MCF 10A (cell line): ENCODE measurements at regions not wholly inside any gene's neighbourhood (a gene's known extent, or its start where the extent isn't known, plus 50 kb on each side); places are given as distances from the start of the nearest gene placed in this dataset.
A peak's percentile ranks its signal among the peaks of the same experiment; 100 is the strongest.

Experiments used
- BruUV-seq: library from RNA; stranded (reverse); fragments of 400-500 nt; replicated peaks from 2 replicates; lab custom pipeline; 2021; lab: Mats Ljungman, UMichigan
- CTCF ChIA-PET: fragments of 300-600 bp; sonication (Branson Sonifier 250); formaldehyde crosslinking; extraction: SDS; loops from one replicate; lab custom pipeline; 2021; ENCODE audit warnings: antibody characterized with exemption, inconsistent platforms; lab: Yijun Ruan, JAX
- POLR2A ChIA-PET: fragments of 300-600, 350-650 bp; sonication (Branson Sonifier 250); formaldehyde crosslinking; extraction: SDS; loops from one replicate; lab custom pipeline; 2020; ENCODE audit warnings: antibody characterized with exemption, inconsistent platforms; lab: Yijun Ruan, JAX
- DNase-seq: peaks from one replicate; pipeline ENCODE4 v3.0.0-alpha.2; 2018; ENCODE audit not compliant: unreplicated experiment
- H3K27ac Mint-ChIP-seq: one replicate; pipeline ENCODE4 v1.8.0; 2022; ENCODE audit warnings: mild to moderate bottlenecking, low read depth, mixed read lengths; ENCODE audit not compliant: unreplicated experiment
- H3K27me3 Mint-ChIP-seq: one replicate; pipeline ENCODE4 v1.8.0; 2022; ENCODE audit warnings: mixed read lengths; ENCODE audit not compliant: insufficient read depth, unreplicated experiment
- H3K36me3 Mint-ChIP-seq: one replicate; pipeline ENCODE4 v1.8.0; 2022; ENCODE audit warnings: mild to moderate bottlenecking, moderate library complexity, mixed read lengths; ENCODE audit not compliant: insufficient read depth, unreplicated experiment
- H3K4me1 Mint-ChIP-seq: one replicate; pipeline ENCODE4 v1.8.0; 2022; ENCODE audit warnings: mixed read lengths; ENCODE audit not compliant: insufficient read depth, unreplicated experiment
- H3K4me3 Mint-ChIP-seq: one replicate; pipeline ENCODE4 v1.8.0; 2022; ENCODE audit warnings: mild to moderate bottlenecking, moderate library complexity, mixed read lengths; ENCODE audit not compliant: unreplicated experiment
- H3K9me3 Mint-ChIP-seq: one replicate; pipeline ENCODE4 v1.8.0; 2022; ENCODE audit warnings: mixed read lengths; ENCODE audit not compliant: unreplicated experiment
- intact Hi-C: fragments of 100-400 bp; cut with micrococcal nuclease; formaldehyde crosslinking; loops from 2 replicates; pipeline ENCODE4 v1.14.1; 2022
- TF ChIP-seq, protein P1 (sequence below): fragments of 200-600 bp; IDR thresholded peaks from one replicate; pipeline ENCODE4 v1.8.0; 2022; ENCODE audit warnings: antibody characterized with exemption, mild to moderate bottlenecking; ENCODE audit not compliant: unreplicated experiment

DNA sequence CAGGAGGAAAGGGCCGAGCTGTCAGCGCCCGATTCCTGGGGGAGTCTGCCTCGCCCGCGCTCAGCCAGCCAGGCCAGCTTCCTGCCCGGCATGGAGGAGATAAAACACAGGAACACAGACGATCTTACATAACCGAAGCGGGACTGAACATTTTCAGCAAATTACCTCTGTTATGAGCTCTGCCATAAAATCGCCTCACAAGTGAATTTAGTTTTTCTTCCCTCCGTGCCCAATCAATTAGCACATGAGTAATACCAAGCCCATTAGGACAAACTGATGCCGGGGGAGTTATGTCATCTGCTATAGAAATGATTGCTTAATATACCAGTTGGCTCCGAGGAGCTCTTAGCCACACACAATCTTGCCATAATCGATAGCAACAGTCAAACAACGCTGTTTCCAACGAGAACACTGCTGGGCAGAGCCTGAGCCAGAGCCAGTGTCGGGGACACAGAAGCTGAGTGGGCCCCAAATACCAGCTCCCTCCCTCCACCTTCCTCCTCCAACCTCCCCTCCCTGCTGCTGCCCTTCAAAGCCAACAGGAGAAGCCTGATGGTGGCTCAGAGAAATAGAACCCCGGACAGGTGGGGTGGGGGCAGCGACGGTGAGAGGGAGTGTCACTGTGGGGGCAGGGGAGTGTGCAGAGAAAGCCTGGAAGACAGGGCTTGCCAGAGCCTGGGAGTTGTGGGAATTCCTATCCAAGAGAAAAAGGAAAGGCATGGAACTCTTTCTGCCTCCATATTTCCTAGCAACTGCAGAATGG lies 279.4 kb upstream of the TLE3 start:
- TF ChIP-seq, protein P1, sequence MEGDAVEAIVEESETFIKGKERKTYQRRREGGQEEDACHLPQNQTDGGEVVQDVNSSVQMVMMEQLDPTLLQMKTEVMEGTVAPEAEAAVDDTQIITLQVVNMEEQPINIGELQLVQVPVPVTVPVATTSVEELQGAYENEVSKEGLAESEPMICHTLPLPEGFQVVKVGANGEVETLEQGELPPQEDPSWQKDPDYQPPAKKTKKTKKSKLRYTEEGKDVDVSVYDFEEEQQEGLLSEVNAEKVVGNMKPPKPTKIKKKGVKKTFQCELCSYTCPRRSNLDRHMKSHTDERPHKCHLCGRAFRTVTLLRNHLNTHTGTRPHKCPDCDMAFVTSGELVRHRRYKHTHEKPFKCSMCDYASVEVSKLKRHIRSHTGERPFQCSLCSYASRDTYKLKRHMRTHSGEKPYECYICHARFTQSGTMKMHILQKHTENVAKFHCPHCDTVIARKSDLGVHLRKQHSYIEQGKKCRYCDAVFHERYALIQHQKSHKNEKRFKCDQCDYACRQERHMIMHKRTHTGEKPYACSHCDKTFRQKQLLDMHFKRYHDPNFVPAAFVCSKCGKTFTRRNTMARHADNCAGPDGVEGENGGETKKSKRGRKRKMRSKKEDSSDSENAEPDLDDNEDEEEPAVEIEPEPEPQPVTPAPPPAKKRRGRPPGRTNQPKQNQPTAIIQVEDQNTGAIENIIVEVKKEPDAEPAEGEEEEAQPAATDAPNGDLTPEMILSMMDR: no peak
- BruUV-seq: no TSS peak
- CTCF ChIA-PET: interaction anchor here (0.7 kb wide), 1 partner anchor 14 kb away, joined by 3 read pairs; no protein-coding TSS in a partner anchor
- no peaks in the 10 kb centered on the region for H3K27me3 Mint-ChIP-seq
- no peak overlapping the region for H3K27ac Mint-ChIP-seq
- peaks cover 33% of the 10 kb centered on the region for H3K4me1 Mint-ChIP-seq
- no peak overlapping the region for H3K4me3 Mint-ChIP-seq
- H3K36me3 Mint-ChIP-seq: peaks cover 4% of the 10 kb centered on the region
- intact Hi-C loops: no loop called here
- DNase-seq: peak; percentile 61
- H3K9me3 Mint-ChIP-seq: no peaks in the 10 kb centered on the region
- POLR2A ChIA-PET: interaction anchor here (0.6 to 2.1 kb wide), 7 partner anchors 14 to 914 kb away, joined by 3 to 7 read pairs (median 4); partner anchors contain the start of gene TLE3

DNA sequence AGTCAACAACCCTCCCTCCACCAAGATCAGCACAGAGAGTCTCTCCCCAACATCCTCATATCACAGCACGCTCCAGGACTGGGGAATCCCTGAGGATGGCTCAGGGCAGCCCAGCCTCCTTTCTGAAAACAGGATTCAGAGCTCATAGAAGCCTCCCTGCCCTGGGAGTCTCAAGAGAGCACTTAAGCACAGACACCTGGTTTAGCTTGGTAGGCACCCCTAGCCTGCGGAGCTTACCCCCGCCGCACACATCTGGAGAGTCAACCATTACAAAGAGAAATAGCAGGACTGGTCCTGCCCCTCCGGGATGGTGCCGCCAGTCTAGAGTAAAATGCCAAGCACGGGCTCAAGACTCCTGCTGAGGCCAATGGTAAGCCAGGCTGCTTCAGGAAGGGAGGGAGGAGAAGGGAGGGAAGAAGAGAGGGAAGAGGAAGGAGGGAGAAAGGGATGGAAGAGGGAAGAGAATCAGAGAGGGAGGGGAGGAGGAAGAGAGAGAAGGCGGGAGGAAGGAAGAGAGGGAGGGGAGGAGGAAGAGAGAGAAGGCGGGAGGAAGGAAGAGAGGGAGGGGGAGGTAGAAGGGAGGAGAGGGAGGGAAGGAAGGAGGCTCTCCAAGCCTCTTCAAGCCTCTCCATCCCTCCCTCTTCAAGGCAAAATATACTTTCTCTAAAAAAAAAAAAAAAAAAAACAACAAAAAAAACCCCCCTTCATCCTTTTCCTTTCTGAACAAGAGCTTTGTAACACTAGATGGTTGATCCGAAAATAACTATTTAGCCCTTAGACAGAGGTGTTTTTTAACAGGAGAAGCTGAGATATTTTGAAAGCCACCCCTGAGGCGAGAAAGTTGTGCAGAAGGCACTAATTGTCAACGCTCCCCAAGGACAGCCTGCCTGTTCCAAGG lies 278.6 kb upstream of the TLE3 start:
- H3K27ac Mint-ChIP-seq: no peak overlapping the region
- intact Hi-C loops: no loop called here
- CTCF ChIA-PET: interaction anchor here (0.5 to 1.7 kb wide), 4 partner anchors 112 to 1377 kb away, joined by 3 to 4 read pairs (median 3); no protein-coding TSS in a partner anchor

DNA sequence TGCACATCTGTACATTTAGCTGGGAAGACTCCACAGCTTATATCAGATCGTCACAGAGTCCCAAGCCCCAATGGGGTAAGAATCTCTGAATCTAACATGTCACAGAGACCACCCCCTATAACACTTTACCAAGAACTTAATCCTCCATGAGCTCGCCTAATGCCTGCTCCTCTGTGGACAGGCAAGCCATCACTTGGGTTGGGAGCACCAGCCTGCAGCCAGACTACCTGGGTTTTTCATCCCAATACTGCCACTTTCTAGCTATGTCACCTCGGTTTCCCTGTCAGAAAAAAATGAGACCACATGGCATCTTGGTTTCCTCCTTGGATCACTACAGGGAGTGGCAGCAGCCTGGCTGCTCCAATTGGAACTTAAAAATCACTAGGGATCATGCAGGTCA lies 277.9 kb upstream of the TLE3 start:
- DNase-seq: no peak
- peaks cover 33% of the 10 kb centered on the region for H3K4me1 Mint-ChIP-seq
- no TSS peak for BruUV-seq
- no peaks in the 10 kb centered on the region for H3K9me3 Mint-ChIP-seq
- H3K4me3 Mint-ChIP-seq: peak overlapping the region; percentile 9
- TF ChIP-seq, protein P1: no peak
- intact Hi-C loops: no loop called here
- H3K27me3 Mint-ChIP-seq: peaks cover 4% of the 10 kb centered on the region
- ChIA-PET POLR2A (interaction anchor here (0.8 to 2.0 kb wide), 5 partner anchors 16 to 108 kb away, joined by 3 to 8 read pairs (median 4); no protein-coding TSS in a partner anchor), CTCF (interaction anchor here (0.5 to 1.7 kb wide), 5 partner anchors 112 to 1404 kb away, joined by 3 to 4 read pairs (median 3); no protein-coding TSS in a partner anchor)
- H3K27ac Mint-ChIP-seq: peak overlapping the region; percentile 28
- peaks cover 4% of the 10 kb centered on the region for H3K36me3 Mint-ChIP-seq

More for the DNA sequence above, 278.6 kb upstream of the TLE3 start:
- no peak for DNase-seq
- H3K4me3 Mint-ChIP-seq: no peak overlapping the region
- H3K36me3 Mint-ChIP-seq: peaks cover 4% of the 10 kb centered on the region
- peaks cover 33% of the 10 kb centered on the region for H3K4me1 Mint-ChIP-seq
- no peaks in the 10 kb centered on the region for H3K27me3 Mint-ChIP-seq
- no TSS peak for BruUV-seq
- no peaks in the 10 kb centered on the region for H3K9me3 Mint-ChIP-seq
- POLR2A ChIA-PET: interaction anchor here (0.7 to 2.1 kb wide), 6 partner anchors 27 to 913 kb away, joined by 4 to 8 read pairs (median 4); partner anchors contain the start of gene TLE3
- TF ChIP-seq, protein P1: no peak
